ENCODE measurements at regions not wholly inside any gene's neighbourhood (a gene's known extent, or its start where the extent isn't known, plus 50 kb on each side); places are given as distances from the start of the nearest gene placed in this dataset.
"Not testable (repeated sequence)": the region's sequence is repeated elsewhere in the genome, so short reads cannot be mapped to it uniquely, and the experiment has no call there.

GRCh38 chr3:178350763-178351162 is 185.5 kb upstream of the KCNMB2 start:
- TF ChIP-seq, protein P1, sequence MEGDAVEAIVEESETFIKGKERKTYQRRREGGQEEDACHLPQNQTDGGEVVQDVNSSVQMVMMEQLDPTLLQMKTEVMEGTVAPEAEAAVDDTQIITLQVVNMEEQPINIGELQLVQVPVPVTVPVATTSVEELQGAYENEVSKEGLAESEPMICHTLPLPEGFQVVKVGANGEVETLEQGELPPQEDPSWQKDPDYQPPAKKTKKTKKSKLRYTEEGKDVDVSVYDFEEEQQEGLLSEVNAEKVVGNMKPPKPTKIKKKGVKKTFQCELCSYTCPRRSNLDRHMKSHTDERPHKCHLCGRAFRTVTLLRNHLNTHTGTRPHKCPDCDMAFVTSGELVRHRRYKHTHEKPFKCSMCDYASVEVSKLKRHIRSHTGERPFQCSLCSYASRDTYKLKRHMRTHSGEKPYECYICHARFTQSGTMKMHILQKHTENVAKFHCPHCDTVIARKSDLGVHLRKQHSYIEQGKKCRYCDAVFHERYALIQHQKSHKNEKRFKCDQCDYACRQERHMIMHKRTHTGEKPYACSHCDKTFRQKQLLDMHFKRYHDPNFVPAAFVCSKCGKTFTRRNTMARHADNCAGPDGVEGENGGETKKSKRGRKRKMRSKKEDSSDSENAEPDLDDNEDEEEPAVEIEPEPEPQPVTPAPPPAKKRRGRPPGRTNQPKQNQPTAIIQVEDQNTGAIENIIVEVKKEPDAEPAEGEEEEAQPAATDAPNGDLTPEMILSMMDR (conservative IDR thresholded peaks at IDR 0.05; ENCODE audit: control insufficient read depth, insufficient read depth, low read depth, low read length) = no peak
- DNase-seq (ENCODE audit: low read depth) = peak; percentile 70
- no peak overlapping the region for H3K4me3 ChIP-seq (ENCODE audit: control insufficient read depth, low read depth, low read length)

DNA sequence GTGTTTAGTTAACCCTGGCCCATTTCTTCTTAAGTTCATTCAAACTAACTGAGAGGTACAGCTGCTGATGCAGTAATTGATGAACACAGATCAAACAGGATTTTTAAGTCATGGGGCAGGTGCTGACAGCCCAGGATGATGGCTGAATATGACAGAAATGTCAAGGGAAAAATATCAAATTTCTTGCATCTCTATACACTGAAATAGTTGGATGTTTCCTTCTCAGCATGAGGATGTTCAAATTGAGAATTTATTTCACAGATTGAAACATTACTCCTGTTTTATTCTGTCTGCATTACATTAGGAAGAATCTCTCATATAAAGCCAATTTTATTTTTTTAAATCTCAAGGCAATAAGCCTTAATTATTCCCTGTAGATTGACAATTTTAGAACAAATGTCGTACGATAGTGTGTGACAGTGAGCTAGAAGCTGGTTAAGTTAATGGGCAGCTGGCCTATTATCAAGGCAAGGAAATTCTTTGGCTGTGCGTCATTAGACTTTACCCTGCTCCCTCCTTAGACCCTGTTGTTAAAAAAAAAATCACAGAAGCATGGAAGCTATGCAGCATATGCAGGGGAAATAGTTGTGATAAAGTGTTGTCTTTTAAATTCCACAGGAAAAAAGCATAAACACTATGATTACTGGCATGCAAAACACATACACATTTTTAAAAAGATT is 183.8 kb upstream of the KCNMB2 start:
- TF ChIP-seq, protein P1 (conservative IDR thresholded peaks at IDR 0.05; ENCODE audit: control insufficient read depth, insufficient read depth, low read depth, low read length) = no peak
- no peak overlapping the region for H3K4me3 ChIP-seq (ENCODE audit: control insufficient read depth, low read depth, low read length)
- DNase-seq (ENCODE audit: low read depth) = peak; percentile 86

GRCh38 chr3:178353006-178353694 is 183.1 kb upstream of the KCNMB2 start:
- peak; percentile 72 for DNase-seq (ENCODE audit: low read depth)
- TF ChIP-seq, protein P1 (conservative IDR thresholded peaks at IDR 0.05; ENCODE audit: control insufficient read depth, insufficient read depth, low read depth, low read length) = no peak
- H3K4me3 ChIP-seq (ENCODE audit: control insufficient read depth, low read depth, low read length) = no peak overlapping the region

GRCh38 chr3:178359728-178360127 is 176.5 kb upstream of the KCNMB2 start:
- TF ChIP-seq, protein P1 (conservative IDR thresholded peaks at IDR 0.05; ENCODE audit: control insufficient read depth, insufficient read depth, low read depth, low read length) = no peak
- DNase-seq (ENCODE audit: low read depth) = peak; percentile 11
- no peak overlapping the region for H3K4me3 ChIP-seq (ENCODE audit: control insufficient read depth, low read depth, low read length)

- not testable (repeated sequence) for DNase-seq (ENCODE audit: low read depth); H3K4me3 ChIP-seq (ENCODE audit: control insufficient read depth, low read depth, low read length)
Measured at GRCh38 chr3:178363048-178363447, 173.2 kb upstream of the KCNMB2 start.

DNA sequence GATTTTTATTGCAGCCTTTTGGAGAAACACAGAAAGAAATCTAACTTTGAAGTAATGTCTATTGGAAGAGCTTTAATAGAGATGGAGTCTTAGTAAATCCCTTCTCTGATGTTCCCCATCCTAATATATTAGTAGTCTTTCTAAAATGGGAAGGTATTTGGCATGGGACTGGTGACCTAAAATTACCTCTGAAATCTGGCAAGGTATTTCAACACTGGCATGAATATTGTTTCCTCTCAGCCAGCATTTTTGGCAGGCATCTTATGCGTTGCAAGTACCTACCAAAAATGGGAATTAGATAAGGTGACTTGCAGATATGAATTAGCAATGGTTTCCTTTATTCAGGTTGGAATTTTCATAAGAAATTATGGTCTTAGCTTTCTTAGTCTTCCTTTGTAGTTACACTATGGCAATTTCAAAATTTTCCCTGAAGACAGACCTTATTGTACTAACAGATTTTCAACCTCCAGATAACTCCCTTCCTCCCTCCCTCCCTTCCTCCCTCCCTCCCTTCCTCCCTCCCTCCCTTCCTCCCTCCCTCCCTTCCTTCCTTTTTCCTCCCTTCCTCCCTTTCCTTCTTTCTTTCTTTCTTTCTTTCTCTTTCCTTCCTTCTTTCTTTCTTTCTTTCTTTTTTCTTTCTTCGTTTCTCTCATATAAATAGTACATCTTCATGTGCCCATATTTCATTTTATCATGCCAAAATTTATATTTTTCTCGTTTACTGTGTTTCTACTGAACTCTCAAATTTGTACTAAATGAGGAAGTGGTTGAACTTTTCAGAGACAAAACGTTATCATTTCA is 168.2 kb upstream of the KCNMB2 start:
- TF ChIP-seq, protein P1 (conservative IDR thresholded peaks at IDR 0.05; ENCODE audit: control insufficient read depth, insufficient read depth, low read depth, low read length) = no peak
- DNase-seq (ENCODE audit: low read depth) = peak; percentile 14

DNA sequence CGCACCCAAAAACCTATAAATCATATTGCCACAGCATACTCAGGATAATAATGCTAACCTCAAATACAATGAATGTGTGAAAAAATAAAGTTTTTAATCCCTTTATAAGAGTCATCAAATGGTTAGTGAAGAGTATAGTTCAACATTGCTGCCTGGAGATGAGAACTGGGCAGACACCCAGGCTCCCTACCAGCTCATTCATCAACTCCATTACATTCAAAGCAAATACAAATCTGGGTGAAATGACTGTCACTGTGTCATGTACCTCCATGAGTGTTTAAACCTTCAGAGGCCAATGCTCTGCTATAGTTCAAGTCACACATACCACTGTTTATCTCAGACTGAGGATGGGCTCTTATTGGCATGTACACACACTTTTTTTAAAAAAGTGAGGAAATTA is 167.2 kb upstream of the KCNMB2 start:
- no peak overlapping the region for H3K4me3 ChIP-seq (ENCODE audit: control insufficient read depth, low read depth, low read length)
- TF ChIP-seq, protein P1 (conservative IDR thresholded peaks at IDR 0.05; ENCODE audit: control insufficient read depth, insufficient read depth, low read depth, low read length) = no peak
- DNase-seq (ENCODE audit: low read depth) = no peak

More for the DNA sequence above, 168.2 kb upstream of the KCNMB2 start:
- H3K4me3 ChIP-seq (ENCODE audit: control insufficient read depth, low read depth, low read length) = no peak overlapping the region
